Vagina (tissue), 2 donors: ENCODE measurements at regions not wholly inside any gene's neighbourhood (a gene's known extent, or its start where the extent isn't known, plus 50 kb on each side); places are given as distances from the start of the nearest gene placed in this dataset.

Experiments used
- DNase-seq, 2 donors: peaks; one replicate each; pipeline ENCODE4 v3.0.0-alpha.2; 2017; ENCODE audit errors: extremely low spot score in 2 of 2
- H3K27ac ChIP-seq: fragments of 200-600 bp; sonication (generic); one replicate; pipeline ENCODE4 v1.5.1; 2019
- H3K27me3 ChIP-seq: fragments of 200-600 bp; sonication (generic); one replicate; pipeline ENCODE4 v1.5.1; 2019
- H3K36me3 ChIP-seq, 2 donors: fragments of 200-600 bp; sonication (generic); one replicate each; pipeline ENCODE4 v1.5.1; 2017 to 2019
- H3K4me1 ChIP-seq: fragments of 200-600 bp; sonication (generic); one replicate; pipeline ENCODE4 v1.5.1; 2019
- H3K4me3 ChIP-seq, 2 donors: fragments of 200-600 bp; sonication (generic); 1 replicate in 1 of 2; 2 replicates in 1 of 2; pipeline ENCODE4 v1.5.1; 2016 to 2019
- H3K9me3 ChIP-seq: fragments of 200-600 bp; sonication (generic); one replicate; pipeline ENCODE4 v1.5.1; 2019
- POLR2A ChIP-seq, 2 donors: fragments of 450-650 bp; IDR thresholded peaks; one replicate each; pipeline ENCODE4 v1.6.1; 2017; ENCODE audit warnings: antibody characterized with exemption in 2 of 2, mild to moderate bottlenecking in 2 of 2, moderate library complexity in 2 of 2
- POLR2AphosphoS5 ChIP-seq, 2 donors: sonication (generic); formaldehyde crosslinking; IDR thresholded peaks; one replicate each; pipeline ENCODE4 v1.9.0; 2017; ENCODE audit warnings: antibody characterized with exemption in 2 of 2, mild to moderate bottlenecking in 2 of 2, low read depth in 1 of 2; ENCODE audit not compliant: insufficient read depth in 1 of 2
- intact Hi-C: fragments of 100-400 bp; cut with DNase I; formaldehyde crosslinking; loops from one replicate; pipeline ENCODE4 v1.15.1; 2023
- TF ChIP-seq, protein P1 (sequence below), 3 experiments: fragments of 450-650 bp in 2 of 3; fragments of 200-600 bp in 1 of 3; sonication (generic) in 1 of 3; IDR thresholded peaks; one replicate each; pipeline ENCODE4 v1.5.1; 2017 to 2019; ENCODE audit warnings: antibody characterized with exemption in 3 of 3, mild to moderate bottlenecking in 2 of 3, moderate library complexity in 2 of 3

DNA sequence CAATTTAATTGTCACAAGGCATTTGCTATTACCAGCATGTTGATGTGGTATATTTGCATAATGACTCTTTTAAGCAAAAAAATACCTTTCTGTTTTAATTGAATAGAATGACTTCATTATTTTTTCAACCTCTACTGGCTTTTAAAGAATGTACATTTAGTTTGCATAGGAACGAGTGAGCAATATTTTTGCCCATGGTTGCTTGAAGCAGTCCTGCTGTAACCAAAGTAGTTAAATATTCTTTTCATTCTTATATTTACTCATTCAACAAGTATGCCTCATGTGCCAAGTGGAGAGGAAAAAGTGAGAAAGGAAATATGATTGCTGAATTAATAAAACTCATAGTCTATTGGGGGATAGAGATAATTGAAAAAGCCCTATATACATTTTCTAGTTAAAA lies 184.7 kb downstream of the DSEL start:
- DNase-seq: no peak
- H3K27me3 ChIP-seq: no peaks in the 10 kb centered on the region
- no peaks in the 10 kb centered on the region for H3K4me1 ChIP-seq
- no peaks in the 10 kb centered on the region for H3K36me3 ChIP-seq
- H3K27ac ChIP-seq: no peak overlapping the region
- no peaks in the 10 kb centered on the region for H3K9me3 ChIP-seq
- TF ChIP-seq POLR2A (IDR thresholded peaks at IDR 0.05): no peak
- no peak for TF ChIP-seq POLR2AphosphoS5 (IDR thresholded peaks at IDR 0.05; ENCODE audit: insufficient read depth in 1 of 2, low read depth in 1 of 2)
- TF ChIP-seq, protein P1, sequence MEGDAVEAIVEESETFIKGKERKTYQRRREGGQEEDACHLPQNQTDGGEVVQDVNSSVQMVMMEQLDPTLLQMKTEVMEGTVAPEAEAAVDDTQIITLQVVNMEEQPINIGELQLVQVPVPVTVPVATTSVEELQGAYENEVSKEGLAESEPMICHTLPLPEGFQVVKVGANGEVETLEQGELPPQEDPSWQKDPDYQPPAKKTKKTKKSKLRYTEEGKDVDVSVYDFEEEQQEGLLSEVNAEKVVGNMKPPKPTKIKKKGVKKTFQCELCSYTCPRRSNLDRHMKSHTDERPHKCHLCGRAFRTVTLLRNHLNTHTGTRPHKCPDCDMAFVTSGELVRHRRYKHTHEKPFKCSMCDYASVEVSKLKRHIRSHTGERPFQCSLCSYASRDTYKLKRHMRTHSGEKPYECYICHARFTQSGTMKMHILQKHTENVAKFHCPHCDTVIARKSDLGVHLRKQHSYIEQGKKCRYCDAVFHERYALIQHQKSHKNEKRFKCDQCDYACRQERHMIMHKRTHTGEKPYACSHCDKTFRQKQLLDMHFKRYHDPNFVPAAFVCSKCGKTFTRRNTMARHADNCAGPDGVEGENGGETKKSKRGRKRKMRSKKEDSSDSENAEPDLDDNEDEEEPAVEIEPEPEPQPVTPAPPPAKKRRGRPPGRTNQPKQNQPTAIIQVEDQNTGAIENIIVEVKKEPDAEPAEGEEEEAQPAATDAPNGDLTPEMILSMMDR (IDR thresholded peaks at IDR 0.05): no peak
- intact Hi-C loops: no loop called here
- no peak overlapping the region for H3K4me3 ChIP-seq

DNA sequence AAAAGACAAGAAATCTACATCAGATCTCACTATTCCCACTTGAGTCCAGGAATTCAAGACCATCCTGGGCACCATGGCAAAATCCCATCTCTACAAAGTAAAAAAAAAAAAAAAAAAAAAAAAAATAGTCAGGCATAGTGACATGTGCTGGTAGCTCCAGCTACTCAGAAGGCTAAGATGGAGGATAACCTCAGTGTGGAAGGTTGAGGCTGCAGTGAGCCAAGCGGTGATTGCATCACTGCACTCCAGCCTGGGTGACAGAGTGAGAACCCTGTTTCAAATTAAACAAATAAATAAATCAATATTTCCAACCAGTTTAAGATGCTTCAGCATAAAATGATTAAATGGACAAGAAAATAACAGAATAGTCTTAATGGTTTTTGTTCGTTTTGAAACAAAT lies 197.4 kb downstream of the DSEL start:
- intact Hi-C loops: no loop called here
- TF ChIP-seq POLR2AphosphoS5 (IDR thresholded peaks at IDR 0.05; ENCODE audit: insufficient read depth in 1 of 2, low read depth in 1 of 2) (no peak), POLR2A (IDR thresholded peaks at IDR 0.05) (no peak)
- TF ChIP-seq, protein P1 (IDR thresholded peaks at IDR 0.05): no peak
- H3K27ac ChIP-seq: no peak overlapping the region
- H3K4me1 ChIP-seq: no peaks in the 10 kb centered on the region
- H3K9me3 ChIP-seq: no peaks in the 10 kb centered on the region
- H3K36me3 ChIP-seq: no peaks in the 10 kb centered on the region
- H3K4me3 ChIP-seq: no peak overlapping the region
- DNase-seq: no peak
- H3K27me3 ChIP-seq: no peaks in the 10 kb centered on the region

GRCh38 chr18:67318651-67319050 lies 197.9 kb downstream of the DSEL start:
- TF ChIP-seq, protein P1 (IDR thresholded peaks at IDR 0.05): no peak
- TF ChIP-seq POLR2A (IDR thresholded peaks at IDR 0.05) (no peak), POLR2AphosphoS5 (IDR thresholded peaks at IDR 0.05; ENCODE audit: insufficient read depth in 1 of 2, low read depth in 1 of 2) (no peak)
- Histone ChIP-seq H3K36me3 (no peaks in the 10 kb centered on the region), H3K4me1 (no peaks in the 10 kb centered on the region), H3K27me3 (no peaks in the 10 kb centered on the region), H3K9me3 (no peaks in the 10 kb centered on the region), H3K27ac (no peak overlapping the region), H3K4me3 (no peak overlapping the region)
- no peak for DNase-seq
- intact Hi-C loops: no loop called here

GRCh38 chr18:67310826-67311225 lies 205.7 kb downstream of the DSEL start:
- Histone ChIP-seq H3K27me3 (no peaks in the 10 kb centered on the region), H3K9me3 (no peaks in the 10 kb centered on the region), H3K27ac (no peak overlapping the region), H3K4me1 (no peaks in the 10 kb centered on the region), H3K36me3 (no peaks in the 10 kb centered on the region), H3K4me3 (no peak overlapping the region)
- intact Hi-C loops: no loop called here
- TF ChIP-seq, protein P1 (IDR thresholded peaks at IDR 0.05): no peak
- TF ChIP-seq POLR2AphosphoS5 (IDR thresholded peaks at IDR 0.05; ENCODE audit: insufficient read depth in 1 of 2, low read depth in 1 of 2) (no peak), POLR2A (IDR thresholded peaks at IDR 0.05) (no peak)
- no peak for DNase-seq

GRCh38 chr18:67308819-67309218 lies 207.7 kb downstream of the DSEL start:
- TF ChIP-seq POLR2A (IDR thresholded peaks at IDR 0.05) (no peak), POLR2AphosphoS5 (IDR thresholded peaks at IDR 0.05; ENCODE audit: insufficient read depth in 1 of 2, low read depth in 1 of 2) (no peak)
- TF ChIP-seq, protein P1 (IDR thresholded peaks at IDR 0.05): no peak
- Histone ChIP-seq H3K27ac (no peak overlapping the region), H3K4me1 (no peaks in the 10 kb centered on the region), H3K27me3 (no peaks in the 10 kb centered on the region), H3K36me3 (no peaks in the 10 kb centered on the region), H3K9me3 (no peaks in the 10 kb centered on the region), H3K4me3 (no peak overlapping the region)
- intact Hi-C loops: no loop called here
- no peak for DNase-seq
